ENCODE measurements at regions not wholly inside any gene's neighbourhood (a gene's known extent, or its start where the extent isn't known, plus 50 kb on each side); places are given as distances from the start of the nearest gene placed in this dataset.

DNA sequence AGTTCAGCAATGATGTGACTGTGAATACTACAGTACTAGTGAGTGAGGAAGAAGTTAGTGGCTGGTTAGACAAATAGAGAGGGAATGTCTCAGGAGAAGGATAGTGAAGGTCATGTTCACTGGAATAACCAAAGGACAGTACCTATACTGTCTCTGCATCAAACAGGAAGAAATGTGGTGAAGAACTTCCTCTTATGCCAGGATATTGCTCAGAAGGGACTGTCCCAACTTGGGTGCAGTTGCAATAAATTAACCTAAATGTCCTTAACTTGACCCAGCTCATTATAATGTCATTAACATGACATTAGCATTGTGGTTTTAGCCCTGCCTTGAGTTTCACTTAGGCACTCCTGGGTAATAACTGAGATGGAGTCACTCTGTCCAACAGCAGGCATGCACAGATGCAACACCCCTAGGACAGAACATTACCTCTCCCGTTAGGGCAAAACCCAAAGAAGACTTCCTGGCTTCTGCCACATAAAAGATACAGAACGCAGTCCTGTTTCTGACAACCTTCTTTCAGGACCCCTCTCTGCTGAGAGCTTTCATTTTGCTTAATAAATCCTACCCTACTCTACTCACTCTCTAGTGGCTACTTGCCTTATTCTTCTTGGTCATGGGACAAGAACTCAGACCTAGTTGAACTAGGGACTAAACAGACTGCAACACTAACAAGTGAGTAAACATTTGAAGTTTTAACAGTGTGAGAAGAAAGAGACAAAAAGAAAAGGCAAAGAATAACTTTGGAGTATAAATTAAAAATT lies 1591.6 kb upstream of the MIR17HG start:
- TF ChIP-seq POLR2A (IDR thresholded peaks at IDR 0.05), result no peak
- TF ChIP-seq, protein P1, sequence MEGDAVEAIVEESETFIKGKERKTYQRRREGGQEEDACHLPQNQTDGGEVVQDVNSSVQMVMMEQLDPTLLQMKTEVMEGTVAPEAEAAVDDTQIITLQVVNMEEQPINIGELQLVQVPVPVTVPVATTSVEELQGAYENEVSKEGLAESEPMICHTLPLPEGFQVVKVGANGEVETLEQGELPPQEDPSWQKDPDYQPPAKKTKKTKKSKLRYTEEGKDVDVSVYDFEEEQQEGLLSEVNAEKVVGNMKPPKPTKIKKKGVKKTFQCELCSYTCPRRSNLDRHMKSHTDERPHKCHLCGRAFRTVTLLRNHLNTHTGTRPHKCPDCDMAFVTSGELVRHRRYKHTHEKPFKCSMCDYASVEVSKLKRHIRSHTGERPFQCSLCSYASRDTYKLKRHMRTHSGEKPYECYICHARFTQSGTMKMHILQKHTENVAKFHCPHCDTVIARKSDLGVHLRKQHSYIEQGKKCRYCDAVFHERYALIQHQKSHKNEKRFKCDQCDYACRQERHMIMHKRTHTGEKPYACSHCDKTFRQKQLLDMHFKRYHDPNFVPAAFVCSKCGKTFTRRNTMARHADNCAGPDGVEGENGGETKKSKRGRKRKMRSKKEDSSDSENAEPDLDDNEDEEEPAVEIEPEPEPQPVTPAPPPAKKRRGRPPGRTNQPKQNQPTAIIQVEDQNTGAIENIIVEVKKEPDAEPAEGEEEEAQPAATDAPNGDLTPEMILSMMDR (IDR thresholded peaks at IDR 0.05), result no peak
- 69% methylated on average over 2 of the region's 2 CpGs for WGBS (ENCODE audit: insufficient coverage, low coverage, low lambda C conversion rate, missing lambda C conversion rate)
- Histone ChIP-seq H3K4me1 (no peaks in the 10 kb centered on the region), H3K27ac (no peak overlapping the region), H3K9me3 (peaks cover 0 to 3% (median 0%) of the 10 kb centered on the region in 4 donors), H3K4me3 (no peak overlapping the region), H3K36me3 (no peaks in the 10 kb centered on the region), H3K27me3 (no peaks in the 10 kb centered on the region)
- intact Hi-C loops (cut with DNase I), result no loop called here
- ATAC-seq (no peak), DNase-seq (no peak)

DNA sequence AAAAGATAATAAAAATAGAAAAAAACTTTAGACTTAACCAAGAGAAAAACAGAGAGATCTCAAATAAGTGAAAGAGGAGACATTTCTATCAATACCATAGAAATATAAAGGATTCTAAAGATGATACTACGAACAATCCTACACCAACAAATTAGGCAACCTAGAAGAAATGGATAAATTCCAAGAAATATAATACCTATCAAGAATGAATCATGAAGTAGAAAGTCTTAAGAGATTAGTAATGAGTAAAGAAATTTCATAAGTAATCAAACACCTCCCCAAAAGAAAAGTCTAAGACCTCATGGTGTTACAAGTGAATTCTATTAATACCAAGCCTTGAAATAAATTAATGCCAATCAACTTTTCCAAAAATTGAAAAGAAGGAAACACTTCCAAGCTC lies 1584.5 kb upstream of the MIR17HG start:
- DNase-seq (no peak), ATAC-seq (no peak)
- TF ChIP-seq POLR2A (IDR thresholded peaks at IDR 0.05), result no peak
- TF ChIP-seq, protein P1 (IDR thresholded peaks at IDR 0.05), result no peak
- Histone ChIP-seq H3K9me3 (no peaks in the 10 kb centered on the region), H3K4me3 (no peak overlapping the region), H3K36me3 (no peaks in the 10 kb centered on the region), H3K4me1 (no peaks in the 10 kb centered on the region), H3K27me3 (no peaks in the 10 kb centered on the region), H3K27ac (no peak overlapping the region)
- intact Hi-C loops (cut with DNase I), result no loop called here
- 47% methylated on average over 1 of the region's 1 CpG for WGBS (ENCODE audit: insufficient coverage, low coverage, low lambda C conversion rate, missing lambda C conversion rate)

DNA sequence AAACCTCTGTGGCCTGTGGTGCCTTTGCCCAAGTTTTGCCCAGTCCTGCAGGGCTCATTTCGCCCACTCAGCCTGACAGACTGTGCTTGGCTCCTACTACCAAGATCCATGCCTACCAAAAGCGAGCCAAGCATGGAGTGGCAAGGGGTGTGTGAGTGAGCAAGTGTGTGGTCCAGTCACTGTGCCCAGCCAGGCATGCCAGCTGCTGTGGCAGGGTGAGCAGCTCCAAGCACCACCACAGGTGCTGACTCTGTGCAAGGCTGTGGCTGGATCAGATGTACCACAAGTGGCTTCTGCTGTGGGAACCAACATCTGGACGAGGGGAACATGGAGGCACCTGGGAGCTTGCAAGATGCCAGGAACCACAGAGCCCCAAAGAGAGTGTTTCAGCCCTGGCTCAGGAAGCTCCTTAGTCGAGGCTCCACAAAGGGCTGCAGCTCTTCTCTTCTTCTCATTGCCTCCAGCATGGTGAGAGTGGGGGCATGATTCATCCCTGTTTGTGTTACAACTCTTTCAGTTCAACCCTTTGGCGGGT lies 1564.2 kb upstream of the MIR17HG start:
- TF ChIP-seq POLR2A (IDR thresholded peaks at IDR 0.05), result no peak
- TF ChIP-seq, protein P1 (IDR thresholded peaks at IDR 0.05), result no peak
- Histone ChIP-seq H3K4me1 (no peaks in the 10 kb centered on the region), H3K27me3 (no peaks in the 10 kb centered on the region), H3K27ac (no peak overlapping the region), H3K36me3 (no peaks in the 10 kb centered on the region), H3K4me3 (no peak overlapping the region), H3K9me3 (no peaks in the 10 kb centered on the region)
- DNase-seq, result no peak
- peak in 1 of 4 donors; percentile 32 for ATAC-seq
- intact Hi-C loops (cut with DNase I), result no loop called here
- WGBS (ENCODE audit: insufficient coverage, low coverage, low lambda C conversion rate, missing lambda C conversion rate), result 40% methylated on average over 4 of the region's 5 CpGs

DNA sequence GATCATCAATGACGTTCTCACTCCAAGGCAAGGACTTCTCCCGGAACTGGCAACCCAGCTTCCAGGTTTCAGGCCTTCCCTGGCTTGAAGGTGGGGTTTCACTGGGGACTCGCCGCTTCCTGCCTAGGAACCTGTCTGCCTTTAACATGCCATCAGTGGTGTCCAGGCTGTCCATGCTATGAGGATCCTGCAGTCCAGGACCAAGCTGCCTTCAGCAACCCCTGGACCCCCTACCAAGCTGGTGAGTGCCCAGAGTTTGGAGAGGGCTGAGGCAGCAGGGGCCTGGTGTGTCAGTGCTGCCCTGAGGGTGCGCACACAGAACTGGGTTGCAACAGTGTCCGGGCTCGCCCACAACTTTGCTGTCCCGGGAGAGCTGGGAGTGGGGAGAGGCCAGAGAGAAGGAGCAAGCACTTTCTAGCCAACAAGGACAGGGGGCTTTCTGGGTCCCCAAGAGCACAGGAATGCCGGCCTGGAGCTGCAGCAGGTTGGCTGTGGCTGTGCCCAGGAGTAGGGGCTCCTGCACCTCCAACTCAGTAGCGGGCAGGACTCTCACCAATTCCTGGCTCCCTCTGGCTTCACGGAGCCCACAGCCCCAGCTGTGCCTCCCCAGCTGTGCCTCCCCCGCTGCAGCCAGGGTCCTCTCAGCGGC lies 1563.2 kb upstream of the MIR17HG start:
- Histone ChIP-seq H3K9me3 (no peaks in the 10 kb centered on the region), H3K4me1 (no peaks in the 10 kb centered on the region), H3K36me3 (no peaks in the 10 kb centered on the region), H3K27ac (no peak overlapping the region), H3K4me3 (no peak overlapping the region), H3K27me3 (no peaks in the 10 kb centered on the region)
- 70% methylated on average over 2 of the region's 13 CpGs for WGBS (ENCODE audit: insufficient coverage, low coverage, low lambda C conversion rate, missing lambda C conversion rate)
- intact Hi-C loops (cut with DNase I), result no loop called here
- ATAC-seq (no peak), DNase-seq (peak in 2 of 3 donors; percentile 13 to 32)
- no peak for TF ChIP-seq POLR2A (IDR thresholded peaks at IDR 0.05)
- TF ChIP-seq, protein P1 (IDR thresholded peaks at IDR 0.05), result no peak
